ENCODE measurements at regions not wholly inside any gene's neighbourhood (a gene's known extent, or its start where the extent isn't known, plus 50 kb on each side); places are given as distances from the start of the nearest gene placed in this dataset.
"Not testable (repeated sequence)": the region's sequence is repeated elsewhere in the genome, so short reads cannot be mapped to it uniquely, and the experiment has no call there.

- not testable (repeated sequence) for TF ChIP-seq CTCF, EP300, POLR2AphosphoS5, POLR2A (IDR thresholded peaks at IDR 0.05)
Measured at GRCh38 chr15:58363673-58364072, 68.1 kb upstream of the LIPC start.
